GM12878 (cell line): ENCODE measurements at regions not wholly inside any gene's neighbourhood (a gene's known extent, or its start where the extent isn't known, plus 50 kb on each side); places are given as distances from the start of the nearest gene placed in this dataset.

ENCODE experiments used
- ATAC-seq: fragments of 200-7000 bp; cut with Tn5 transposase; 3 replicates; pipeline ENCODE4 v1.9.1; 2020; ENCODE audit warnings: mild to moderate bottlenecking, moderate library complexity
- BruUV-seq: library from RNA; stranded (reverse); fragments of 400-500 nt; replicated peaks from 2 replicates; lab custom pipeline; 2021; lab: Mats Ljungman, UMichigan
- CTCF ChIA-PET: fragments of 300-600 bp; sonication (Branson Sonifier 250); formaldehyde crosslinking; extraction: SDS; loops from one replicate; lab custom pipeline; 2021; ENCODE audit warnings: inconsistent platforms; lab: Yijun Ruan, JAX
- POLR2A ChIA-PET: fragments of 350-600 bp; formaldehyde crosslinking; extraction: SDS; loops from one replicate; lab custom pipeline; 2021; ENCODE audit warnings: inconsistent platforms; lab: Charles Lee
- RAD21 ChIA-PET: fragments of 300-600 bp; sonication (Branson Sonifier 250); formaldehyde crosslinking; loops from one replicate; lab custom pipeline; 2023; ENCODE audit warnings: antibody characterized with exemption; ENCODE audit not compliant: unreplicated experiment; lab: Charles Lee
- SMC1A ChIA-PET: fragments of 300-600 bp; sonication (Branson Sonifier 250); formaldehyde crosslinking; loops from one replicate; lab custom pipeline; 2023; ENCODE audit not compliant: unreplicated experiment, uncharacterized antibody; lab: Charles Lee
- DNase-seq: peaks from one replicate; pipeline ENCODE4 v3.0.0-alpha.2; 2011; ENCODE audit warnings: low read depth, low spot score
- FAIRE-seq: peaks from 3 replicates; lab custom pipeline; 2011; peaks lifted over from hg19 to GRCh38; lab: Jason Lieb, UNC
- H2AFZ ChIP-seq: 2 replicates; pipeline ENCODE4 v1.6.0; 2011; ENCODE audit warnings: low read depth, low read length, control low read depth; ENCODE audit not compliant: control insufficient read depth
- H3K27ac ChIP-seq: 2 replicates; pipeline ENCODE4 v1.5.1; 2011; ENCODE audit warnings: control low read depth; ENCODE audit not compliant: control insufficient read depth, insufficient read depth
- H3K27me3 ChIP-seq, 2 experiments: replicated peaks in 1 of 2; 2 replicates each; pipeline versions ENCODE4 v1.6.0 to v1.6.1; 2011; ENCODE audit warnings: low read length in 1 of 2; ENCODE audit not compliant: control insufficient read depth in 2 of 2, insufficient read depth in 2 of 2
- H3K36me3 ChIP-seq, 2 experiments: 2 replicates each; pipeline ENCODE4 v1.5.1; 2011; ENCODE audit warnings: low read length in 1 of 2; ENCODE audit not compliant: control insufficient read depth in 2 of 2, insufficient read depth in 2 of 2
- H3K4me1 ChIP-seq: 2 replicates; pipeline ENCODE4 v1.6.1; 2011; ENCODE audit warnings: mild to moderate bottlenecking, low read length, moderate library complexity, mixed read lengths; ENCODE audit not compliant: control insufficient read depth, insufficient read depth
- H3K4me2 ChIP-seq: 2 replicates; pipeline ENCODE4 v1.6.0; 2011; ENCODE audit warnings: control low read depth; ENCODE audit not compliant: control insufficient read depth, insufficient read depth
- H3K4me3 ChIP-seq: fragments of 200-600 bp; sonication (generic); 2 replicates; pipeline ENCODE4 v1.5.1; 2016
- H3K79me2 ChIP-seq: 2 replicates; pipeline ENCODE4 v1.6.0; 2011; ENCODE audit warnings: low read length; ENCODE audit not compliant: control insufficient read depth, insufficient read depth
- H3K9ac ChIP-seq: 2 replicates; pipeline ENCODE4 v1.8.0; 2011; ENCODE audit warnings: low read length, control low read depth, mixed read lengths; ENCODE audit not compliant: control insufficient read depth, insufficient read depth
- H3K9me3 ChIP-seq: replicated peaks from 3 replicates; pipeline ENCODE4 v1.5.1; 2011; ENCODE audit warnings: mild to moderate bottlenecking, low read length; ENCODE audit not compliant: control insufficient read depth, insufficient read depth
- H4K20me1 ChIP-seq: 2 replicates; pipeline ENCODE4 v1.6.0; 2011; ENCODE audit not compliant: control insufficient read depth, insufficient read depth
- ASH2L ChIP-seq: fragments of 300-600, 200-600 bp; sonication (generic); IDR thresholded peaks from 2 replicates; pipeline ENCODE4 v1.6.1; 2017; ENCODE audit warnings: low read depth, mild to moderate bottlenecking, borderline replicate concordance
- ATF2 ChIP-seq: IDR thresholded peaks from 2 replicates; pipeline ENCODE4 v1.6.1; 2012; ENCODE audit warnings: low read length, inconsistent platforms
- BRCA1 ChIP-seq: IDR thresholded peaks from 2 replicates; pipeline ENCODE4 v1.6.1; 2011; ENCODE audit warnings: low read depth, low read length, improper control_type of control experiment
- CBFB ChIP-seq: IDR thresholded peaks from 2 replicates; pipeline ENCODE4 v1.6.1; 2016; ENCODE audit warnings: antibody characterized with exemption, low read depth
- JUND ChIP-seq: IDR thresholded peaks from 2 replicates; pipeline ENCODE4 v1.6.1; 2012; ENCODE audit warnings: low read depth, mild to moderate bottlenecking, low read length, improper control_type of control experiment, moderate library complexity
- RELB ChIP-seq: fragments of 450-650 bp; IDR thresholded peaks from 2 replicates; pipeline ENCODE4 v1.6.1; 2017; ENCODE audit warnings: low read depth, mild to moderate bottlenecking, moderate library complexity
- SMAD1 ChIP-seq: fragments of 450-650 bp; IDR thresholded peaks from 2 replicates; pipeline ENCODE4 v1.6.1; 2018; ENCODE audit warnings: mild to moderate bottlenecking, low read depth; ENCODE audit not compliant: partially characterized antibody
- ZNF207 ChIP-seq: fragments of 450-650 bp; IDR thresholded peaks from 2 replicates; pipeline ENCODE4 v1.6.1; 2014; ENCODE audit warnings: antibody characterized with exemption, mild to moderate bottlenecking, borderline replicate concordance
- ZNF687 ChIP-seq: fragments of 450-650 bp; IDR thresholded peaks from 2 replicates; pipeline ENCODE4 v1.6.1; 2017; ENCODE audit warnings: mild to moderate bottlenecking, moderate library complexity
- WGBS: methylation state at CpG from one replicate; pipeline ENCODE4 v1.1.6; 2016; ENCODE audit warnings: low lambda C conversion rate; ENCODE audit not compliant: insufficient replicate concordance, insufficient coverage; ENCODE audit errors: missing lambda C conversion rate; 5-methylcytosine and 5-hydroxymethylcytosine counted together
- in situ Hi-C: fragments of 300-500 bp; cut with MboI; formaldehyde crosslinking; loops from 9 replicates; pipeline ENCODE4 v1.14.3; 2018; ENCODE audit warnings: mixed read lengths
- intact Hi-C: fragments of 100-400 bp; cut with micrococcal nuclease; formaldehyde crosslinking; loops from one replicate; pipeline ENCODE4 v1.14.2; 2022; ENCODE audit not compliant: unreplicated experiment

GRCh38 chr5:148911386-148911785, 85.0 kb downstream of the ADRB2 start:
- H3K4me2 ChIP-seq, result no peak overlapping the region
- DNase-seq, result no peak
- H3K9me3 ChIP-seq, result no peaks in the 10 kb centered on the region
- H3K9ac ChIP-seq, result no peak overlapping the region
- ChIA-PET CTCF (interaction anchor here (1.4 to 2.0 kb wide), 2 partner anchors 9 to 47 kb away, joined by 3 to 8 read pairs; no protein-coding TSS in a partner anchor), RAD21 (no interaction called here), POLR2A (no interaction called here), SMC1A (interaction anchor here (2.0 kb wide), 1 partner anchor 17 kb away, joined by 5 read pairs; no protein-coding TSS in a partner anchor)
- no peak for ATAC-seq
- no peak for FAIRE-seq
- no peaks in the 10 kb centered on the region; a peak in 1 of 4 replicates for H3K27me3 ChIP-seq
- H3K79me2 ChIP-seq, result no peaks in the 10 kb centered on the region
- intact Hi-C loops (no loop called here), in situ Hi-C loops (no loop called here)
- no peak overlapping the region for H2AFZ ChIP-seq
- WGBS, result 45% methylated on average over 2 of the region's 2 CpGs
- TF ChIP-seq CBFB, result no peak
- TF ChIP-seq ATF2, result no peak
- H3K4me3 ChIP-seq, result no peak overlapping the region
- H4K20me1 ChIP-seq, result no peaks in the 10 kb centered on the region
- no TSS peak for BruUV-seq
- H3K27ac ChIP-seq, result no peak overlapping the region
- no peaks in the 10 kb centered on the region for H3K36me3 ChIP-seq
- H3K4me1 ChIP-seq, result no peaks in the 10 kb centered on the region; the same call in 1 of the 2 replicates

GRCh38 chr5:148912146-148912545, 85.7 kb downstream of the ADRB2 start:
- no peak overlapping the region for H3K9ac ChIP-seq
- no peak overlapping the region for H3K4me3 ChIP-seq
- no peaks in the 10 kb centered on the region for H3K9me3 ChIP-seq
- H3K36me3 ChIP-seq, result no peaks in the 10 kb centered on the region
- in situ Hi-C loops, result no loop called here
- WGBS, result 0% methylated on average over 1 of the region's 1 CpG
- ChIA-PET POLR2A (no interaction called here), SMC1A (interaction anchor here (2.0 kb wide), 1 partner anchor 16 kb away, joined by 5 read pairs; no protein-coding TSS in a partner anchor), CTCF (interaction anchor here (1.4 to 2.0 kb wide), 3 partner anchors 10 to 170 kb away, joined by 3 to 8 read pairs (median 4); no protein-coding TSS in a partner anchor)
- DNase-seq, result no peak
- no peaks in the 10 kb centered on the region for H3K79me2 ChIP-seq
- intact Hi-C loops, result no loop called here
- H3K4me1 ChIP-seq, result no peaks in the 10 kb centered on the region; the same call in 1 of the 2 replicates
- H2AFZ ChIP-seq, result no peak overlapping the region
- no peaks in the 10 kb centered on the region; a peak in 1 of 4 replicates for H3K27me3 ChIP-seq
- TF ChIP-seq ZNF207 (no peak), ZNF687 (no peak), RELB (no peak), ASH2L (no peak), JUND (no peak), SMAD1 (no peak), BRCA1 (no peak)
- TF ChIP-seq, all 136 proteins: peak for 0
- H3K4me2 ChIP-seq, result no peak overlapping the region
- FAIRE-seq, result no peak
- no peak overlapping the region for H3K27ac ChIP-seq
- no TSS peak for BruUV-seq
- no peaks in the 10 kb centered on the region for H4K20me1 ChIP-seq
- RAD21 ChIA-PET, result no interaction called here
- no peak for ATAC-seq
